Fibroblast of pulmonary artery (primary cell): ENCODE measurements at regions not wholly inside any gene's neighbourhood (a gene's known extent, or its start where the extent isn't known, plus 50 kb on each side); places are given as distances from the start of the nearest gene placed in this dataset.

ENCODE experiments used
- DNase-seq: peaks from one replicate; pipeline ENCODE4 v3.0.0-alpha.2; 2010; ENCODE audit warnings: low read depth
- H3K4me3 ChIP-seq: replicated peaks from 2 replicates; pipeline ENCODE4 v1.5.1; 2011; ENCODE audit warnings: low read depth, mild to moderate bottlenecking, control low read depth, low read length, moderate library complexity
- TF ChIP-seq, protein P1 (sequence below): IDR thresholded peaks from 2 replicates; pipeline ENCODE4 v1.5.1; 2011; ENCODE audit warnings: mild to moderate bottlenecking, control low read depth, low read length, inconsistent platforms; ENCODE audit errors: missing control alignments

DNA sequence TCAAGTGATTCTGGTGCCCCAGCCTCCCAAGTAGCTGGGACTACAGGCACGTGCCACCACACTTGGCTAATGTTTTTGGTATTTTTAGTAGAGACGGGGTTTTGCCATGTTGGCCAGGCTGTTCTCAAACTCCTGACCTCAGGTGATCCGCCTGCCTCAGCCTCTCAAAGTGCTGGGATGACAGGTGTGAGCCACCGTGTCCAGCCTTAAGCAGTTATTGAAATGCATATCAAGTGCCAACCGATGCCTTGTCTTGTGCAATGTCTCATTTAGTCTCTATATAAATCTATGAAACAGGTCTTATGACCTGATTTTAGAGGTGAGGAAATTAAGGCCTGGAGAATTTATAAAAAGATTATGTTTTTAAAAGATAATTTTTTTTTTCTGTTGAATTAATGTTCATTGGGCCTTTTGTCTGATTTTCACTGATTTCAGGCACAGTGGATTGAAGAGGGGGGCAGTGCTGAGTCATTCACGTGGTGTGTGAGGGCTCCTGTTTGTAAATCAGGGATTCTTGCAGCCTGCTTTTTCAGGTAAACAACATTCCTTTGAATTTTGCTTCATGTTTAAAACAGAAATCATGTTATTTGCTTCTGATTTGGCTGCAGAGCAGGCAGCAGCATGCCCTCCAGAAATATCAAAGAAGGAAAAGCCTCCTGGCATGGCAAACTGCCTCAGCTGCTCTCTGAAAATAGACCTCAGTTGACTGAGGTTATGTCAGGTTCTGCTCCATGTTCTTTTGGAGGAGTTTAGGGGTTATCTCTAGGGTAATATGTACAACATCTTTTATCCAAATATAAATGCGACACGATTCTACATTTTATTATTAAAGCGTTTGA lies 407.0 kb upstream of the RGMA start:
- H3K4me3 ChIP-seq, result no peak overlapping the region
- TF ChIP-seq, protein P1, sequence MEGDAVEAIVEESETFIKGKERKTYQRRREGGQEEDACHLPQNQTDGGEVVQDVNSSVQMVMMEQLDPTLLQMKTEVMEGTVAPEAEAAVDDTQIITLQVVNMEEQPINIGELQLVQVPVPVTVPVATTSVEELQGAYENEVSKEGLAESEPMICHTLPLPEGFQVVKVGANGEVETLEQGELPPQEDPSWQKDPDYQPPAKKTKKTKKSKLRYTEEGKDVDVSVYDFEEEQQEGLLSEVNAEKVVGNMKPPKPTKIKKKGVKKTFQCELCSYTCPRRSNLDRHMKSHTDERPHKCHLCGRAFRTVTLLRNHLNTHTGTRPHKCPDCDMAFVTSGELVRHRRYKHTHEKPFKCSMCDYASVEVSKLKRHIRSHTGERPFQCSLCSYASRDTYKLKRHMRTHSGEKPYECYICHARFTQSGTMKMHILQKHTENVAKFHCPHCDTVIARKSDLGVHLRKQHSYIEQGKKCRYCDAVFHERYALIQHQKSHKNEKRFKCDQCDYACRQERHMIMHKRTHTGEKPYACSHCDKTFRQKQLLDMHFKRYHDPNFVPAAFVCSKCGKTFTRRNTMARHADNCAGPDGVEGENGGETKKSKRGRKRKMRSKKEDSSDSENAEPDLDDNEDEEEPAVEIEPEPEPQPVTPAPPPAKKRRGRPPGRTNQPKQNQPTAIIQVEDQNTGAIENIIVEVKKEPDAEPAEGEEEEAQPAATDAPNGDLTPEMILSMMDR, result no peak
- DNase-seq, result no peak

DNA sequence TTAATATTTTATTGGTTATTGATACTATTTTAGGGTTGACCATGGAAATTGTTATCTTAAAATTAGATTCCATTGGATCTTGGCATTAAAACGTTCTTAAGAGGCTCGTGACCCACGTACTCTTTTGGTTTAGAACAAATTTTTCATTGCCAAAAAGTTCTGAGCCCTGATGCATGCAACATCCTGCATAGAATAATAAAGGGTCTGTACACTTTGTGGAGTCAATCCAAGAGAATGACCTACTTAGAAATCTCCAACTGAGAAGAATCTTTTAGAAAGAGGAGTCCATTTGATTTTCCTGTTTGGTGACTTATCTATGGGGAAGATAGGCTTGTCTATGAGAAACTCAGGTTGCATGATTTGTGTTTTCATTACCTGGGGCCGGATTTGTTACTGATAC lies 404.2 kb upstream of the RGMA start:
- H3K4me3 ChIP-seq, result no peak overlapping the region
- TF ChIP-seq, protein P1, result no peak
- DNase-seq, result no peak

DNA sequence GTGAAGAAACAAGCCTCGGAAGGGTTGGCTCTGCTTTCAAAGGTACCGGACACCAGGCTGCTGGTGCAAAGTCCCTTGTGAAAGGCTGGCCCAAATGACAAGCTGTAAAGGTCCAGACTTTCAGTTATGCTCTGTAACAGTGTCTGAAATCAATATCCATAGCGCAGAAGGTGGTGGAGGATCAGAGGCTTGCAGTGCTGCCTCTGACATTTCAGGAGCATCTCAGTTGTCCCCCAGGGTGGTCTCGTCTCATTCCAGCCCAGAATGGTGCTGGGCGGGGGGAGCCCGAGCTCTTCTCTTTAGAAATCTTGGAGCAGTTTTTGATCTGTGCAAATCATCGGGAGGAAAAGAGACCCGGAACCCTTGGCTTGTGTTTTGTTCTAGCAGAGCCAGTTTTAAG lies 402.3 kb upstream of the RGMA start:
- TF ChIP-seq, protein P1, result no peak
- H3K4me3 ChIP-seq, result no peak overlapping the region
- DNase-seq, result no peak

DNA sequence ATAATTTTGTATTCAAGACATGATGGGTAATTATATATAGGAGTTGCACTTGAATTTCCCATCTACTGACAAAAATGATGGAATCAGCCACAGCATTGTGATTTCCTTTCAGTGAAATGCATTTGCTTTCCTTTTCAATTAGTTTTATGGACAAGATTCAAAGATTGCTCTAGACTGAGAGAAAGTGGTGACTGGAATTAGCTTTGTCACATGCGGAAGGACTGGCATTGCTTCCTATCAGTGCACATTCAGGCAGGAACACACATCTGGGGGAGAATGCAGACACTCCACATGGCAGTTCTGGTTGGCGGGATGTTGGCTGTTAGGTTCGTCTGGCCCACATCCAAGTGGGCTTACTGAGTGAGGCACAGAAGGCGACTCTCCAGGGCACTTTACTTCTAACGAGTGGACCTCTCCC lies 399.3 kb upstream of the RGMA start:
- no peak overlapping the region for H3K4me3 ChIP-seq
- TF ChIP-seq, protein P1, result no peak
- DNase-seq, result no peak

DNA sequence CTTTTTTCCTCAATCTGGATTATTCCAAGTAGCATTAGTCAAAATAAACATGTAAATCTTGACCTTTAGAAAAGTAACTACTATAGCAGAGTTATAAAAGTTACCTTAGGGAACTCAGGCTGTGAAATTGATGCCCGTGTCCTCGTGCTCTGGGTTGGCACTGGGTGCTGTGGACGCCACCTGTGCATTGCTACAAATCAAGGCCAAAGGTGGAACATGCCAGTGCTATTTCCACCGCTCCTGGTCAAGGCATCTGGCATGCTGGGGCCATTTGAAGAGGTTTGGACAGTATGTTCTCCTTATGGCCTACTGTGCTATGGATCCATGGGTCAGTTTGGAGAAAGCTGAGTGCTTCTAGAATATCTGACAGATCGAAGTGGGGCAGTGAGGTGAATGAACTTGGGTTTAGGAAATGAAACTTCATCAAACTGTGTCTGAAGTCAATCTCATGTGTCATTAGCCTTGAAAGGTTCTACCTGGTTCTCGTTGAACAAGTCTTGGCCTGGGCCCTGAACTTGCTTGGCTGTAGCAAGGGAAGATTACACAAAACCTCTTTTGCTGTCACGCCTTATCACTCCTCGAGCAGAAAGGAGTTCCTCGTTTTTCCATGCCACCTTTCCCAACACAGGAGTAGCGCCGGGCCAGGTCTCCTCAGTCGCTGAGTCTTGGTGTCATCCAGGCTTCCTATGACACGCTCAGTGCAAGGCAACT lies 397.6 kb upstream of the RGMA start:
- H3K4me3 ChIP-seq, result no peak overlapping the region
- TF ChIP-seq, protein P1, result no peak
- DNase-seq, result no peak

DNA sequence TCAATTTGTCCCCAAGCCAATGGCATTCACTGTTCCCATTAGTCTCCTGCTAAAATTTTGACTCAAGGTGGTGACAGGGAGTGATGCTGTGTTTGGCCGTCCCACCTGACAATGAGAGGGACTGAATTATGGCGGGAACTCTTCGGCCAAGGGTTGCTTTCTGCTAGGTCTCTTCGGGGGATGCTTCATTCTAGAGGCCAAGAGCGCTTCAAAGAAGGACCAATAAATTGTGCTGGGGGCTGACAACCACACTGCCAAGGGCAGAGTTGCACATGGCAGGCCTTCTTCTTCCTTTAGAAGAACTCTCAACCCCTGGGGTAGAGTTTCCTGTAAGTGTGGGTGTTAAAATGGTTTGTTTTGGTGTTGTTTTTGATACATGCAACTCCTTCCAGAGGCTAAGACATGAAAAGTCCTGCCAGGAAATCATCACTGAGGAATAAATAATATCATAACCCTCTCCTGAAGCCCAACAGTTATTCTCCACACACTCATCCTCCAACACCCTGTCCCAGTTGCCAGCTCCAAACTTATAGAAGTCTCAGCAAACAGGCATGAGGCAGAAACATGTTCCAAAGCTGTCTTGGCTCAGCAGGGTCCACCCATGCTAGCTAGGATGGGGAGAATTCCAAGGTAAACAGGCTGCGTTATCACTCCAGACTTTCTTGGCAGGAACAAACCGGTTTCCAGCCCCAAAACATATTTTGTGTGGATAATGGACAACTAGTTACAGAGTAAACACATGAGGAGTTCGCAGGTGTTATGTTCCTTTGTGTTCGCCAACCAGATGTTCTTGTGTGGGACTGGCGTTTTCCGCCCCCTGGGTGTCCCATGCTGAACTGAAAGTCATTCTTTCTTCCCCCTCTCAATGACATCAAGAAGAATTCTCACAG lies 396.7 kb upstream of the RGMA start:
- TF ChIP-seq, protein P1, result no peak
- no peak overlapping the region for H3K4me3 ChIP-seq
- DNase-seq, result no peak
